Fibroblast of lung (primary cell): ENCODE measurements at regions not wholly inside any gene's neighbourhood (a gene's known extent, or its start where the extent isn't known, plus 50 kb on each side); places are given as distances from the start of the nearest gene placed in this dataset.

ENCODE experiments used
- EZH2 ChIP-seq: IDR thresholded peaks from 2 replicates; pipeline ENCODE4 v1.5.1; 2012; ENCODE audit warnings: low read length, control low read depth, mild to moderate bottlenecking; ENCODE audit errors: missing control alignments
- TF ChIP-seq, protein P1 (sequence below), 2 donors: IDR thresholded peaks in 1 of 2; conservative IDR thresholded peaks in 1 of 2; 1 replicate in 1 of 2; 2 replicates in 1 of 2; pipeline ENCODE4 v1.5.1; 2011 to 2012; ENCODE audit warnings: low read length in 2 of 2, control low read depth in 1 of 2, inconsistent platforms in 1 of 2, low read depth in 1 of 2, mild to moderate bottlenecking in 1 of 2

DNA sequence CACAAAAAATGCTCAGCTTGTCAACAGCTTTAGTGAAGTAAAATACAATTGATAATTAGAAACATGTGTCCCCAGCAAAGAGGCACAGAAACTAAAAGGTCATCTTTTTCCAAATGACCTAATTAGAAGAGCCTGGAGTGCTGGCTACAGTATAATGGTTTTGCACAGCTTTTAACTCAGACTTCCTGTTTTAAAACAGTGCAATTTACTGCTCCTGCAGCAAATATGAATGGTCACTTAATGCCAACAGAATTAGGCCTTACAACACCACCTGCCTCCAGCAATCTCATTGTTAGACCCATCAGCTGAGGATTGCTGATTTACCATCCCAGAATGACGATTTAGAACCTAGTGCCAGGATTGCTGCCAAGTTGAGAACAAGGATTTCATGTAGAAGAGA, 239.3 kb downstream of the CETN3 start:
- TF ChIP-seq, protein P1, sequence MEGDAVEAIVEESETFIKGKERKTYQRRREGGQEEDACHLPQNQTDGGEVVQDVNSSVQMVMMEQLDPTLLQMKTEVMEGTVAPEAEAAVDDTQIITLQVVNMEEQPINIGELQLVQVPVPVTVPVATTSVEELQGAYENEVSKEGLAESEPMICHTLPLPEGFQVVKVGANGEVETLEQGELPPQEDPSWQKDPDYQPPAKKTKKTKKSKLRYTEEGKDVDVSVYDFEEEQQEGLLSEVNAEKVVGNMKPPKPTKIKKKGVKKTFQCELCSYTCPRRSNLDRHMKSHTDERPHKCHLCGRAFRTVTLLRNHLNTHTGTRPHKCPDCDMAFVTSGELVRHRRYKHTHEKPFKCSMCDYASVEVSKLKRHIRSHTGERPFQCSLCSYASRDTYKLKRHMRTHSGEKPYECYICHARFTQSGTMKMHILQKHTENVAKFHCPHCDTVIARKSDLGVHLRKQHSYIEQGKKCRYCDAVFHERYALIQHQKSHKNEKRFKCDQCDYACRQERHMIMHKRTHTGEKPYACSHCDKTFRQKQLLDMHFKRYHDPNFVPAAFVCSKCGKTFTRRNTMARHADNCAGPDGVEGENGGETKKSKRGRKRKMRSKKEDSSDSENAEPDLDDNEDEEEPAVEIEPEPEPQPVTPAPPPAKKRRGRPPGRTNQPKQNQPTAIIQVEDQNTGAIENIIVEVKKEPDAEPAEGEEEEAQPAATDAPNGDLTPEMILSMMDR (conservative IDR thresholded peaks at IDR 0.05 in 1 of 2, IDR thresholded peaks at IDR 0.05 in 1 of 2; ENCODE audit: low read depth in 1 of 2, low read length in 2 of 2) = no peak
- TF ChIP-seq EZH2 = no peak
